HG03039 (cell line): ENCODE measurements at regions not wholly inside any gene's neighbourhood (a gene's known extent, or its start where the extent isn't known, plus 50 kb on each side); places are given as distances from the start of the nearest gene placed in this dataset.
A peak's percentile ranks its signal among the peaks of the same experiment; 100 is the strongest.

Source experiments
- ATAC-seq: cut with Tn5 transposase; IDR thresholded peaks from one replicate; pipeline ENCODE4 v1.9.1; 2021; ENCODE audit warnings: mild to moderate bottlenecking, moderate library complexity; ENCODE audit not compliant: unreplicated experiment

DNA sequence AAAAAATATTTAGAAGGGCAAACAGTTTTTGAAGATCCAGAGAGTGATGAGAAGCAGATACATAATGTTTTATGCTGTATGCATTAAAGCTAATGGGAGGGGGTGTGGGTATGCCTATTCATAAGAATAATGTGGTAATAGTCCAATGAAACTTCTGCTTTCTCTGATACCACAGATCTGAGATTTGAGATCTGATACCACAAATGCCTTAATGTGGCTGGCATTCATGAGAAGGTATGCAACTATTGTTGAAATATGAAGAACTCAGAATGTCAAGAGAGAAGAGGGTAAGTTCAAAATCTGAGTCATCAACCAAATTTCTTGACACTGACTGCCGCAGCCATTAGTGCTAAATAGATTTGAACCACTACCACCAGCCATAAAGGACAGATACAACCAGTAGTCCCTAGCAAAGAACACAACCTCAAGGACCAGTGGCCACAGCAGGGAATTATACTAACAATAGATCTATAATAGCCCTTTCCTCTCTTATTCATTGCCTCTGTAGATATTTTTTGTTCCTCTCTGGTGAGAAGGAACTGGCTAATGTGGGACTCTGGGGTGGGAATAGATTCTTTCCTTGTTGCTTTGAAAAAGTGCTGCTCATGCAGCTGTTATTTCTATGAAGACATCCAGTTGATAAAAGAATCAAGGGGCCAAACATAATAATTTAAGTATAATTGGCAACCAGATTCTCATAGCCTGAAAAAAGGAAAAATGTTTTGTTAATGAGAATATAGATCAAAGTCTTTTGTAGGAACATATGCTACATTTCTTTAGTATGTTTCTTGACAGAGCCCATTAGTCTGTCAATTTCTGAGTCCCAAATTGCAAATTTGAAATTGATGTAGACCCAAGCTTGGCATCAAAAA is 256.5 kb upstream of the ZNF608 start:
- no peak for ATAC-seq

DNA sequence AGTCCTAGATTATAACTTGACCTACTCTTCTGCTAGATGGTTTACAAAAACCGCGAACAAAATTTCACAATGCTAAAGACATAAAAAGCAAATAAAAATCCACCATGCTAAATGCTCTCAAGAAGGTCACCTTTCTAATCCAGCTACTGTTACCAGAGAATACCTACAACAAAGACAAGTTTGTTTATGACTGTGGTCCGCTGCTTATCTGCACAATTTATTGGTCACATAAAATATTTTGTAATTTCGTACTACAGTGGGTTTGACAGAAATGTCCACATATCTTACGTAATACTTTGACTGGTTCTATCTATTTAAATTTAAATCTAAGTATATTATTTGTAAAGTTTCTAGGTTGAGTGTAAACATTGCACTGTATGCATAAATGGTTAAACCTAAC is 257.6 kb upstream of the ZNF608 start:
- no peak for ATAC-seq

DNA sequence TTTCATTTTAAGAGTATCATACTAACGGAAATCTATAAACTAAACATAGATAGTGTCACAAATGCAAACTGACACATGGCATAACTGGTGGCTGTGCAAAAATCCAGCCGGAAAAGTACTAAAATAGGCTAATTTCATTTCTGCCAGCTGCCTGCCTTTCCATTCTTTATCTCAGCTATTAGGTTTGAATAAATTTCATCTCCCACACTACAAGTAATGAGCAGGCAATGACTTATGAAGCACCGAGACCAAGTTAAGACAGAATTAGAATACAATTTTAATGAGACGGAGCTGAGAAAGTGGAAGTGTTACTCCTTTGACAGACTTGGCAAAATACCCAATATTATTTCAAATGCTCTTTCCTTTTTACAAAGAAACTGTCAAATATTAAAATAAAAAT is 258.8 kb upstream of the ZNF608 start:
- peak; percentile 37 for ATAC-seq

GRCh38 chr5:125006011-125006685 is 259.7 kb upstream of the ZNF608 start:
- peak; percentile 51 for ATAC-seq

DNA sequence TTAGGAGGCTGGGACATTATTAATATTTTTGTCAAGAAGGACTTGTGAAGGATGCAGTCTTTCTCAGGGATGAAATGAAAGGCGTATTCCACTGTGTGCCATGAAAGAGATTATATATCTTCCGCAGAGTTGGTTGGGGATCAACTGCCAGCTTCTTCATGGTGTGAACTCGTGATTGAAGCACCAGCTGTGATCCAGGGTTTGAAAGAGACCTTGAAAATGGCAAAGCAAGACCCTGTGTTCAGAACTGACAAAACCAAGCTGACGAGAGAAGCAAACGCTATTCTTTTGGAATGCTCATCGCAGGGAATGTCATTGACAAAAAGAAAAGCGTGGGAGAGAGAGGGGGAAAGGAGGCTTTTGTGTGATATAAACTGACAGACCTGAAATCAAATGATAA is 263.9 kb upstream of the ZNF608 start:
- no peak for ATAC-seq

- peak; percentile 54 for ATAC-seq
Observed at GRCh38 chr5:125011014-125011413, 264.6 kb upstream of the ZNF608 start.

- no peak for ATAC-seq
Observed at GRCh38 chr5:125011419-125011818, 265.0 kb upstream of the ZNF608 start.

GRCh38 chr5:125011947-125012346 is 265.5 kb upstream of the ZNF608 start:
- no peak for ATAC-seq

DNA sequence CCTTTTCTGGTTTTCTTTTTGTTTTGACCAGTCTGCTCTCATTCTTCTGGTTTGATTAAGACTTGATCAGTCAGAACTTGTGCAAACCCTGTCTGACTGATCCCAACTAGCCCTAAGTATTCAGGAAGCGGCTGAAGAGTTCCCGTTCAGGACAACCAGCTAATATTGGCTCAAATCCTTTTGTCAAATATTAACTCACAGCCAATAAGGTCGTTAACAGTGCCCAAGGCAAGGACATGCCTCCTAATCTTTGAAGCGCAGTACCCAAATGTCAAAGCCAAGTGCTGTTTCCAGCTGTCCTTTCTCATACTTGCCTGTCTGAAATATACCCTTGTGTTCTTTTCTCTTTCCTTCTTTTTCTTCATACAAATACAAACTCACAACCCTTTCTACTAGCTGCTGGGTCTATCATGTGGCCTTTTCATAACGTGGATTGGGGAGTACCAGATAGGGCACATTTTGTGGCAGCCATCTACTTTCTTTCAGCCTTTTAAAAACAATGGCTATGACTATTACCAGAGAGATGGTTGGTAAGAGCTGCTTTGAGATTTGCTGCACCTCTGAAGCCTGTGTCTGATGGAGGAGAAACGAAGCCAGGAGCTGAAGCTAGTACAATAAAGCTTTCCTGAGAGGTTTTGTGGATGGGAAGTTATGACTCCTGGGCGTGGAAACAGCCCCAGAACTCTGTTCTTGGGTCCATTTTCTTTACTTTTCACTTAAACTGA is 266.4 kb upstream of the ZNF608 start:
- no peak for ATAC-seq

DNA sequence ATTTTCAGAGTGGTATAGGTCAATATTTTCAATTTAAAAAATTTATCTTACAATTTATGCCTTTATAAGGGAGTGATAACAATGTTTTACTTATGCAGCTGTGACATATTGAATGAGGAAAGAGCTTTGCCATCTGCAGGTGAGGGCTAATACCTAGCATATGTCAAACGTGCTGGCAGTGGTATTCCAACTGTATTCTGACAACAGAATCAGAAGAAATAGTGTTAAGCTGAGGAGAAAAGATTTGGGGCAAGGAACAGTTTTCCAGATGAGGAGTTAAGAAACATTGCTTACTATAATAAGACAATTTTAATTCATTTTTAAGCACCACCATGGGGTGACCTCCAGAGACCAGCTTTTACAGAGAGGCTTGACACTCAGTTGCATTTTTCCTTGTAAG is 267.8 kb upstream of the ZNF608 start:
- no peak for ATAC-seq

DNA sequence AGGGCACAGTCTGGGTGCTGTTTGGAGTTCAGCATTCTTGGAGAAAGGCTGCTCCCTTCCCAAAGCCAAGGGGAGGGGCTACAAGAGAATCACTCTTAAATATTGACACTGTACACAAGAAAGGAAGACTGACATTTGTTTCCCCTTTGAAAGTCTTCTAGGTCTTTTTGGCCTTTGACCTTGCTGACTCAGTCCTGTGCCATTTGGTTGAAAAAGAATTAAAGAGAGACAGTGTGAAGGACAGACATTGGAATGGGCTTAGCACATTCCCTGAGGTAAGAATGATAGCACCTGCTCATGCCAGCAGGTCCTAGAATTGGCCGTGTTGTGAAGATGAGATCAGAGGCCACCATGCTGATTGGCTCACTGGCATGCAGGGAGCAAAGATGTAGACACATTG is 271.4 kb upstream of the ZNF608 start:
- ATAC-seq, result no peak

- ATAC-seq, result no peak
Observed at GRCh38 chr5:125023673-125024072, 277.2 kb upstream of the ZNF608 start.

DNA sequence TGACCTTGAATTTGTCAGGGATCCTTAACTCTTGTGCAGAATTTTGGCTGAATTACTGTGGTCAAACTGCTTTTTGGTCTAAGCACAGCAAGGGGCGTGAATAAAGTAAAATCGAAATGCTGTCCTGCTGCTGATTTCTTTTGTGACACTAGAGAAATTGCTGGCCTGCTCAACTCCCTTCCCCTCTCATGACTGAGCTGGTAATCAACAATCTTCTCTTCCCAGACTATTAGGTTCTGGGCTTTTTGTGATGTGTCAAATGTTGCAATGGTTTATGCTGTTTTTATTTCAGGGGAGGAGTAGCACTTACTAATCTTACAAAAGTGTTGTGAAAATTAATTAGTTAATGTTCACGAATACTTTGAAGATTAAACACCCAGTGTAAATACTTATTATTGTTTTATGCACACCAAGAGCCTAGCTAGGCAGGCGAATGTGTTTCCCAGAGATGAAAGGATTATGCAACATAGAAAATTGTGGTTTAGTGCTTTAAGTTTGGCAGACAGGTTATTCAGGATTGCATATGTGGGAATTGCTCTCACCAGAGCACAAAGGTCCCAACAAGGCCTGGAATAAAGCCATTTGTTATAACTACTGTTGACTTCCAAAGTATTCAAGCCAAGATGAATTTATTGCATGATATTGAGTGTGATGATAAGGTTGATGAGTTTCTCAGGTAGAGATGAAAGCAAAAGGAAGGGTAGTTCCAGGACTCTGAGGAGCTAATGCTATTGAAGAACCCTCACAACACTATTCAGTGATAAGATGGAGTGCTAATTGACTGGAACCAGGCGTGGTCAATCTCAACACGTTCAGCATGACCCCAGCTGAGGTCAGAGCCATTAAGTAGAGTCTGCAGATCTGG is 280.7 kb upstream of the ZNF608 start:
- ATAC-seq, result no peak

DNA sequence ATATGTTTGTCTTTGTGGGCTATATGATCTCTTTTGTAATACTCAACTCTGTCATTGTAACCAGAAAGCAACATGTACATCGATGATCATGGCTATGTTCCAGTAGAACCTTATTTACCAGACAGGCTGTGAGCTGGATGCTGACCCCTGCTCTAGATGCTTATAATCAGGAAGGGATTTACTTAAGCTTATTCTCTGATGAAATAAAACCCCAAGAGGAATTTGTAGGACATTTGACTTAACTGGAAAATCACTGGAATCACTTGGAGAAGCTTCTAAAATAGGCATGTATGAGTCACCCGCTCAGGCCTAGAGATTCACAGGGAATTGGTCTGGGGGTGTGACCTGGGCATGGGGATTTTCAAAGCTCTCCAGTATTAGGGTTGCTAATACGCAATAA is 285.8 kb upstream of the ZNF608 start:
- ATAC-seq, result no peak

GRCh38 chr5:125033602-125034001 is 287.2 kb upstream of the ZNF608 start:
- no peak for ATAC-seq

GRCh38 chr5:125034331-125034730 is 287.9 kb upstream of the ZNF608 start:
- no peak for ATAC-seq

GRCh38 chr5:125036494-125036893 is 290.1 kb upstream of the ZNF608 start:
- ATAC-seq, result no peak

- ATAC-seq, result no peak
Observed at GRCh38 chr5:125037020-125037419, 290.6 kb upstream of the ZNF608 start.

GRCh38 chr5:125037530-125037929 is 291.1 kb upstream of the ZNF608 start:
- ATAC-seq, result no peak

DNA sequence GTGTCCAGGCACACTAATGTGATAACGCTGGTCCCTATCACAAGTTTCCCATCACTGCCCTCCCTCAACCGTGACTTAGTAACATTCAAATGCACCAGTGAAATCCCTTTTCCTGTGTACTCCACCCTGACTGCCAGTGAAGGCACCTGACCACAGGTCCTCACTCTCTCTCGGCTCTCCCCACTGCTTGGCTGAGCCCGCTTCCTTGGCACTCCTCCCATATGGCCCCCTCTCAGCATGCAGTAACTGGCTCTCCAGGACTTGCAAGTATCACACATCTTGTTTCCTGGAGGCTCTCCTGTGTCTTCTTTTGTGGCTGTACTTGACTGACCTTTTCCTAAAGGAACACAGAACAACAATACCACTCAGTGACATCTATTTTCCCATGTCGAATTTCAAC is 292.0 kb upstream of the ZNF608 start:
- ATAC-seq, result no peak

- no peak for ATAC-seq
Observed at GRCh38 chr5:125041798-125042197, 295.4 kb upstream of the ZNF608 start.
